ENCODE measurements at regions not wholly inside any gene's neighbourhood (a gene's known extent, or its start where the extent isn't known, plus 50 kb on each side); places are given as distances from the start of the nearest gene placed in this dataset.

GRCh38 chr22:49190816-49191505 is 636.7 kb downstream of the BRD1 start:
- ChIA-PET CTCF (no interaction called here), POLR2A (ENCODE audit: unreplicated experiment) (no interaction called here)
- Histone ChIP-seq H3K27ac (ENCODE audit: low read length) (no peak overlapping the region), H3K9ac (ENCODE audit: low read length) (no peak overlapping the region), H3K4me1 (ENCODE audit: insufficient read depth, low read length) (no peaks in the 10 kb centered on the region), H3F3A (ENCODE audit: low read length, unreplicated experiment) (no peaks in the 10 kb centered on the region), H3K4me3 (ENCODE audit: low read length) (no peak overlapping the region), H3K4me2 (ENCODE audit: low read length) (no peak overlapping the region), H3K79me2 (ENCODE audit: low read length) (no peaks in the 10 kb centered on the region), H4K20me1 (ENCODE audit: low read length) (no peaks in the 10 kb centered on the region), H2AFZ (ENCODE audit: low read length) (no peak overlapping the region), H3K9me2 (replicated peaks; ENCODE audit: low read length) (no peaks in the 10 kb centered on the region), H3K36me3 (ENCODE audit: low read depth, low read length) (no peaks in the 10 kb centered on the region), H3K9me3 (ENCODE audit: low read length) (no peaks in the 10 kb centered on the region), H3K27me3 (ENCODE audit: low read length) (no peaks in the 10 kb centered on the region)
- no TSS peak for BruUV-seq (replicated peaks)
- DNase-seq (no peak), ATAC-seq (no peak)
- intact Hi-C loops (cut with micrococcal nuclease), result no loop called here
- TF ChIP-seq EZH2 (IDR thresholded peaks at IDR 0.05; ENCODE audit: low read length, unreplicated experiment) (no peak), CTCF (conservative IDR thresholded peaks at IDR 0.05; ENCODE audit: low read depth, low read length) (no peak), EZH2phosphoT487 (IDR thresholded peaks at IDR 0.05; ENCODE audit: borderline replicate concordance, low read length) (no peak)

GRCh38 chr22:49189871-49190270 is 637.8 kb downstream of the BRD1 start:
- no peak overlapping the region for H3K4me3 ChIP-seq (ENCODE audit: low read length)
- ATAC-seq (no peak), DNase-seq (no peak)
- no peaks in the 10 kb centered on the region for H3K4me1 ChIP-seq (ENCODE audit: insufficient read depth, low read length)
- H3K4me2 ChIP-seq (ENCODE audit: low read length), result no peak overlapping the region
- ChIA-PET CTCF (no interaction called here), POLR2A (ENCODE audit: unreplicated experiment) (no interaction called here)
- H3K9me2 ChIP-seq (replicated peaks; ENCODE audit: low read length), result no peaks in the 10 kb centered on the region
- BruUV-seq (replicated peaks), result no TSS peak
- no peaks in the 10 kb centered on the region for H3F3A ChIP-seq (ENCODE audit: low read length, unreplicated experiment)
- H4K20me1 ChIP-seq (ENCODE audit: low read length), result no peaks in the 10 kb centered on the region
- no peak overlapping the region for H3K27ac ChIP-seq (ENCODE audit: low read length)
- no peak for TF ChIP-seq EZH2 (IDR thresholded peaks at IDR 0.05; ENCODE audit: low read length, unreplicated experiment)
- no peak for TF ChIP-seq CTCF (conservative IDR thresholded peaks at IDR 0.05; ENCODE audit: low read depth, low read length)
- TF ChIP-seq EZH2phosphoT487 (IDR thresholded peaks at IDR 0.05; ENCODE audit: borderline replicate concordance, low read length), result no peak
- H3K79me2 ChIP-seq (ENCODE audit: low read length), result no peaks in the 10 kb centered on the region
- no peaks in the 10 kb centered on the region for H3K36me3 ChIP-seq (ENCODE audit: low read depth, low read length)
- H3K9me3 ChIP-seq (ENCODE audit: low read length), result no peaks in the 10 kb centered on the region
- no peaks in the 10 kb centered on the region for H3K27me3 ChIP-seq (ENCODE audit: low read length)
- intact Hi-C loops (cut with micrococcal nuclease), result no loop called here
- H2AFZ ChIP-seq (ENCODE audit: low read length), result no peak overlapping the region
- no peak overlapping the region for H3K9ac ChIP-seq (ENCODE audit: low read length)

- POLR2A ChIA-PET (ENCODE audit: unreplicated experiment), result no interaction called here
- Histone ChIP-seq H3K4me1 (ENCODE audit: insufficient read depth, low read length) (no peaks in the 10 kb centered on the region), H3K27me3 (ENCODE audit: low read length) (no peaks in the 10 kb centered on the region), H3K9me2 (replicated peaks; ENCODE audit: low read length) (no peaks in the 10 kb centered on the region), H3K4me3 (ENCODE audit: low read length) (no peak overlapping the region), H3K9ac (ENCODE audit: low read length) (no peak overlapping the region), H4K20me1 (ENCODE audit: low read length) (no peaks in the 10 kb centered on the region), H3F3A (ENCODE audit: low read length, unreplicated experiment) (no peaks in the 10 kb centered on the region), H3K9me3 (ENCODE audit: low read length) (no peaks in the 10 kb centered on the region), H3K79me2 (ENCODE audit: low read length) (no peaks in the 10 kb centered on the region), H2AFZ (ENCODE audit: low read length) (no peak overlapping the region), H3K4me2 (ENCODE audit: low read length) (no peak overlapping the region), H3K27ac (ENCODE audit: low read length) (no peak overlapping the region), H3K36me3 (ENCODE audit: low read depth, low read length) (no peaks in the 10 kb centered on the region)
- CTCF ChIA-PET, result no interaction called here
- DNase-seq, result no peak
- no peak for ATAC-seq
- TF ChIP-seq EZH2phosphoT487 (IDR thresholded peaks at IDR 0.05; ENCODE audit: borderline replicate concordance, low read length), result no peak
- no peak for TF ChIP-seq CTCF (conservative IDR thresholded peaks at IDR 0.05; ENCODE audit: low read depth, low read length)
- no peak for TF ChIP-seq EZH2 (IDR thresholded peaks at IDR 0.05; ENCODE audit: low read length, unreplicated experiment)
- no TSS peak for BruUV-seq (replicated peaks)
- intact Hi-C loops (cut with micrococcal nuclease), result no loop called here
These were observed 639.1 kb downstream of the BRD1 start for GRCh38 chr22:49188591-49188990.

Data from PC-3 (cell line).